Right kidney (tissue), 1 donor: ENCODE measurements at regions not wholly inside any gene's neighbourhood (a gene's known extent, or its start where the extent isn't known, plus 50 kb on each side); places are given as distances from the start of the nearest gene placed in this dataset.
"Not testable (repeated sequence)": the region's sequence is repeated elsewhere in the genome, so short reads cannot be mapped to it uniquely, and the experiment has no call there.

Experiments used
- DNase-seq: peaks from one replicate; pipeline ENCODE4 v3.0.0-alpha.2; 2016

GRCh38 chr10:117601716-117602115, 59.2 kb downstream of the EMX2 start:
- DNase-seq, result no peak

- no peak for DNase-seq
Measured at GRCh38 chr10:117603081-117603480, 60.5 kb downstream of the EMX2 start.

DNA sequence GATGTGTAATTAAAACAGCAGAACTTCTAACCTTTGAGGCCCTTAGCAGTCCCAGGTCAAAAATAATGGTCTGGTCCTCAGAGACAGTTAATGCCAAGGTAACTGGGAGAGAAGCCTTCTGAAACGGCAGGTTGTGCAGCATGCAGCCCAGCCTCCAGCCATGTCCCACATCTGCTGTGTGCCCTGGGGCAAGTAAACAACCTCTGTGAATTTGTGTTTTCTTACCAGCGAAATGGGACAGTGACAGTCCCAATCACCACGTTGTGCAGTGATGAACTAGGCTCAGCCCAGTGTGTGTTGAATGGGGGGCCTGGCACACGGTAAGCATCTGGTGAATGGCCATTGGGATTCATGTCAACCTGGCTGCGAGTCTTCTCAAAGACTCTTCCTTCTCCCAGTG, 61.2 kb downstream of the EMX2 start:
- no peak for DNase-seq

DNA sequence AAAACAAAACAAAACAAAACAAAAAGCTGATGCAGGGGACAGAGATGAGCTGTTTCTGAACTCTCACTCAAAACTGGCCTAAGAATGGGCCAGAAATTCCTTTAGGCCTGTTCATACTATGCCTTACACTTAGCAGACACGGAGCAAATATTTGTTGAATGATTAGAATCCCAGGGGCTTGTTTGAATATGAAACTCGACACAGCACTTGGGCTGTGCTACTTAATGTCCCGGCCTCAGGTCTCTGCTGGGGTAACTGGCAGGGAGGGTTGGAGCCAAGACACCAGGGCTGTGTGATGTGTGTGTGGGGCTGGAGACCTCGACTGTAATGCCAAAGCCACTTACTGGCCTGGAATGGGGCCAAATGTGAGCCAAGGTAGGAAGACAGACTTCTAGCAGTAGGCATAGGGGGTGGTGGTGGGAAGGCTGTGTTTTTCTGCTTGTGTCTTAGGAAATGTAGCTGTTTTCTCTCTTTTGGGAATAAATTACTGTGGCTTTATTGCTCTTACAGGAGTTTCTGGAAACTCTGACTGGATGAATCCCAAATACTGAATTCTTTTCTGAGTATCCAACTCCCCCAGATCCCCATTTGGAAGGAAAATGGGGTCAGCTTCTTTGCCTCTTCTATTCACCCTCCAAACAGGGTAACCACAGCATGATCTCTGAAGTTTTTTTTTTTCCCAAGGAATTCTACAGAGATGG, 66.7 kb downstream of the EMX2 start:
- DNase-seq, result no peak

DNA sequence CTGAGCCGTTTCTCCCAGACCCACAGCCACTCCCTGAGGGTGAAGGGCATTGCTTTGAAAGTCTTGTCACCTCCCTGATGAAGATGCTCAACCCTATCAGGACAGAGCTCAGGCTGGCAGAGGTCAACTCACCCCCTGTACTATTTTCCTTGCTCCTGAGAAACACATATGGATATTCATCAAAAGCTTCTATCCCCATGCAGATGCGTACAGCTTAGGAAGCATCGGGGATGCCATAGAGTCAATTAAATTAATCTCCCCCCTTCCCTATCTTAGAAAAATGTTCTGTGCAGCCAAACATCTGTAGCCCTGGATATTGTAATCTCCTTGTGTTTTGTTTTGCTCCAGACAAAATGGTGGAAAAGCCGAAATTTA, 67.2 kb downstream of the EMX2 start:
- no peak for DNase-seq

DNA sequence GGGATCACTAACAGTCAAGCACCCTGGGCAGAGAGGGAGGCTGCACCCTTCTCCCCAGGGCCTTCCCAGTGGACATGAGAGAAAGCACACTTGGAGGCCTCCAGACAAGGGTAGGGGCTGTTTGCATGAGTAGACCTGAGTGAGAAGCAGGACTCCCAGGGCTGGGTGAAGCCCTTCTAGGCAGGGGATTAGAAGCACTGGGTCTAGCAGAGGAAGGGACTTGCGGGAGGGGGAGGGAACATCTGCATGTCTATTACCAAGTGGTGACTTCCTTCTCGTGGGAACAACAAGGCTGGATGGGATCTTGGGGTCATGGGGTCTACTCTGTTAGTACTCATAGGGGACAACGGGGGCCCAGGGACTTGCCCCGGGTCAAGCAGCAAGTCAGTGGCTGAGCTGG, 67.8 kb downstream of the EMX2 start:
- DNase-seq, result no peak

DNA sequence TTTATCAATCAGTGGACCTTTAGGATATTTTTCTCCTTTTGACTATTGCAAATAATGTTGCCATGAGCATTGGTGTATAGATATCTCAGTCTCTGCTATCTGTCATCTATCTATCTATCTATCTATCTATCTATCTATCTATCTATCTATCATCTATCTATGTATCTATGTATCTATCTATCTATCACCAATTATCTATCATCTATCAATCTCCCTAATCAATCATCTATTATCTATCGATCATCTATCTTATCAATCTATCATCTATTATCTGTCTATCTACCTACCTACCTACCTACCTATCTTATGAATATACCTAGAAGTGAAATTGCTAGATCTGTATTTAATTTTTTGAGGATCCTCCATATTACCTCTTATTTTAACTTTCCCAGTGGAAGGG, 69.6 kb downstream of the EMX2 start:
- DNase-seq, result no peak

DNA sequence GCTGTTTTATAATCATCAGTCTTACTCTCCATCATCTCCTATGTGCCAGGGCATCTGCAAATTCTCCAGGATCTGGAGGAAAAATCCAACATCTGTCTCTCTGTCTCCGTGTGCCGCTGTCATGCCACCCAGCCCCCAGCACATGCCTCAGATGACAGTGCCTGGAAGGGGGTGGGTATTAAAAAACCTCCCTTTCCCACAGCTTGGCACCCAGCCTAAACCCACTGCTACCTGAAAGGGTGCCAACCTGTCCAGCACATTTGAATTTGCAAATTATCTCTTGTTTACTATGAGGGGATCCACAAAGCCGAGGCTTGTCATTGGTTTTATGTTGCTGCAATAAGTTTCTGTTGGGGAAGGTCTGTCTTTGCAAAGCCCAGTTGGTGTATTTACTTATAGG, 73.1 kb downstream of the EMX2 start:
- DNase-seq, result no peak

DNA sequence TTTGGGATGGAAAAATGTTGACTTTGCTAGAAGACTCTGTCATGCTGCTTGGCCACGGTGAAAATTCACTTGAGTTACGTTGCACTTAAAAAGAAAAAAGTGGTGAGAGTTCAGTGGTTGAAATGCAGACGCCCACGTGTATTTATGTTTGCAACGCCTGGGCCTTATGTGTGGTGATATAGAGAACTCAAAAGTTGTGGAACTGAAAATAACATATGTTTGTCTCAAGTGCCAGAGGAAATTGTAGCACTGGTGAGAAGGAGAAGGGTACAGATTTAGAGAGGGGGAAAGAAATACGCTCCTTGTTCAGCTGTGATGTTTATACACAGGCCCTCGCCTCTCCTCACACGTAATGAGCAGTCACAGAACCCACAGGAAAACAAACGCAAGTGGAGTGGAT, 73.6 kb downstream of the EMX2 start:
- DNase-seq, result no peak

- no peak for DNase-seq
Measured at GRCh38 chr10:117617086-117617485, 74.5 kb downstream of the EMX2 start.

DNA sequence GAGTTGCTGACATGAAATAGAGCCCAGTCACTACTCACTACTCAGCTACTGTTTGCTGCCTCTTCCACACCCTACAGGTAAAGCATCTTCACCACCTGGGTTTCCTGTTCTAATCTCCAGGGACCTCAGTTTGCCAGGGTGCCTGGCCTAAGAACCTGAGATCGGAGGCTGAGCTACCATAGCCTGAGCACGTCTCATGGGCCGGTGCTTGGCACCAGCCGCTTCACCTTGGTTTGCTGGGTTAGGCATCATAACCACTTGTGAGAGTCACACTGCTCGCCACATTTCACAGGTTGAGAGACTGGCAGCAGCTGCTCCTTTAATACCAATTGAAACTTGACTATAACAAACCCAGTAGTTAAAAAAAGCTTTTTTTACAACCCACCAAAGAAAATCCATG, 75.1 kb downstream of the EMX2 start:
- DNase-seq, result no peak

DNA sequence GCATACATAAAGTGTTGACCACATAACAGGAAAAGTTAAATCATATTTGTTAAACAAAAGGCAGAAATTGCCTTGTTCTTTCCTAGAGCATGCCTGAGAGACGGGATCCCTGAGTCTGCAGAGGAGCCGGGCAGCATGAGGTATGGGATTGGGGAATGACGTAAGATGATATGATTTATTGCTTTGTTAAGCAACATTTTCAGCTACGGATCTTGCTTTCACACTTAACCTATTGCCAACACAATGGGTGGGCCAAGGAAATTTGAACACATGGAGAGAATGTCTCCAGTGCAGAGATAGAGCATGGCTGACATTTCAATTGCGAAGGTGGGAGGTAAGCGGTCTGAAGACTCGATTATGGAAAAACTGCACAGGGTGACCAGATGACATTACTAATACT, 76.7 kb downstream of the EMX2 start:
- DNase-seq, result no peak

DNA sequence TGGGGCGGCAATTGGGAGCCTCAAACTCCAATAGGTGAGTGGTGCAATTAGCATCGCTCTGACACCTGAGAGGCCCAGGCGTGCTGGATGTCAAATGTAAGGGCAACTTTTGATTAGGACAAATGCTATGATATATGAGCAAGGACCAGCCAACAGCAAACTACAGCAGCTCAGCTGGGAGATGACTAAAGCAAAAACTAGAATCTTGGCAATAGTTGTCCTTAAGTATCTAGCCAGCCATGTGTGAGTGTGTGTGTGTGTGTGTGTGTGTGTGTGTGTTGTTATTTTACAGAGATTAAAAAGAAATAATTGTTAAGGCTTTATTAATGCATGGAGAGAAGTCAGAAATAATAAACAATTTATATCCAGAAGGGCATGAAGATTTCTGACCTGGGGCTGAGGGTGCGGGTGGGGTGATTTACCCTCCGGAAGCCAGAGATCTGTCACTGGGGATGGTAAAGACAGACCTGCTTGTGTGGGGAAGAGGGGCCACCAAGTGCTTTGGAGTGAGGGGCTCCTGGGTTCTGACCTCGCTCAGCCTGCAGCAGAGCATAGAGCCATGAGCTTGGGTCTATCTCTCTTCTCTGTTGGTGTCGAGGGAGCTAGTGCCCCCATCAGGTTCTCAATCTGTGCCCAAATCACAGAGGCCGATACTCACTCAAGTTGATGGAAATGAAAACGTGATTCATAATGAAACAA, 77.3 kb downstream of the EMX2 start:
- DNase-seq, result no peak

DNA sequence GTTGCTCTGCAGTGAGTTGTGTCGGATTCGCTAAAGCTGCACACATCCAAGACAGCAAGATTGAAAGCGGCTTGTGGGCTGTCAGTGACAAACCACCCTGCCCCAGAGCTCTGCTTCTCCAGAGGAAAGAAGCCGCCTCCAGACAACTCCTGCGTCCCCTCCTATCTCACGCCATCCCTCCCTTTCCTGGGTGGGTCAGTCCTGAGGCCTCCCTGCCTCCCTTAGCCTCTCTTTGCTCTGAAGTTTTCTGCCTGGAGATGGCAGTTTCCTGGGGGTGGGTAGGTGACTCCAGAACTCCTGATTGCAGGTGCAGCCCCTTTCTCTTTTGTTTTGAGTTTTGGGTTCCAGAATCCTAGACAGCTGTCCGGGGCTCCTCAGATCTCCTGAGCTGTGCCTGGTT, 78.7 kb downstream of the EMX2 start:
- no peak for DNase-seq

DNA sequence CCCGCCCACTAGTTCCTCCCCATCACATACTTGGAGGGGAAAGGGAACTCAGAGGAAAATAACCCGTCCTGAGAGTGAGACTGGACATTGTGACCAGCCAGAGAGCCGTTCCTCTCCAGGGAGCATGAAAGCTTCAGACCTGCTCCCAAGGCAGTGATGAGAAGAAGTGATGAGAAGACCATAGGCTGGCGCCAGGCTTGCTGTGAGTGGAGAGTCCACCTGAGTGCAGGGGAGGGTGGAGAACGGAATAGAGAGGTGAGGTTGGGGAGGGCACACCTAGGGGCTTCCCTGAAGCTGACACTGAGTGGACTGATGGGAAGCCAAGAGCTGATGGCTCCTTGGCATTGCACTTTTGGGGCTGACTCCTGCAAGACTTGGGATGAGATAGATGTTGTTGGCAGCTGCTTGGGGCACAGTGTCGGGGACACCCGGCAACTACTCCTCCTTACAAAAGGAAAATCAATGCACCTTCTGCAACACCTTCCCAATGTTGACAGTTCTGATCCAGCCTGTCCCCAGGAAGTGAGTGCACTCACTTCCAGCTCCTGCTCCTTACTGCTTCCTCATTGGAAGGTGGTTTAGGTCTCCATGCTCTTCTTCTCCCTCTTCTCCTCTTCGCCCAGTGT, 79.4 kb downstream of the EMX2 start:
- DNase-seq, result no peak

- no peak for DNase-seq
Measured at GRCh38 chr10:117622471-117623184, 80.1 kb downstream of the EMX2 start.

GRCh38 chr10:117626228-117626627, 83.7 kb downstream of the EMX2 start:
- DNase-seq, result no peak

- no peak for DNase-seq
Measured at GRCh38 chr10:117627561-117627960, 85.0 kb downstream of the EMX2 start.

DNA sequence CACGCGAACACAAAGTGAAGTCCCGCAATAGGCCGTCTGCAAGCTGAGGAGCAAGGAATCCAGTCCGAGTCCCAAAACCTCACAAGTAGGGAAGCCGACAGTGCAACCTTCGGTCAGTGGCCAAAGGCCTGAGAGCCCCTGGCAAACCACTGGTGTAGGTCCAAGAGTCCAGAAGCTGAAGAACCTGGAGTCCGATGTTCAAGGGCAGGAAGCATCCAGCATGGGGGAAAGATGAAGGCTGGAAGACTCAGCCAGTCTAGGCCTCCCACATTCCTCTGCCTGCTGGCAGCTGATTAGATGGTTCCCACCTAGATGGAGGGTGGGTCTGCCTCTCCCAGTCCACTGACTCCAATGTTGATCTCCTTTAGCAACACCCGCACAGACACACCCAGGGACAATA, 87.2 kb downstream of the EMX2 start:
- DNase-seq, result not testable (repeated sequence)

- no peak for DNase-seq
Measured at GRCh38 chr10:117631276-117632145, 89.0 kb downstream of the EMX2 start.

DNA sequence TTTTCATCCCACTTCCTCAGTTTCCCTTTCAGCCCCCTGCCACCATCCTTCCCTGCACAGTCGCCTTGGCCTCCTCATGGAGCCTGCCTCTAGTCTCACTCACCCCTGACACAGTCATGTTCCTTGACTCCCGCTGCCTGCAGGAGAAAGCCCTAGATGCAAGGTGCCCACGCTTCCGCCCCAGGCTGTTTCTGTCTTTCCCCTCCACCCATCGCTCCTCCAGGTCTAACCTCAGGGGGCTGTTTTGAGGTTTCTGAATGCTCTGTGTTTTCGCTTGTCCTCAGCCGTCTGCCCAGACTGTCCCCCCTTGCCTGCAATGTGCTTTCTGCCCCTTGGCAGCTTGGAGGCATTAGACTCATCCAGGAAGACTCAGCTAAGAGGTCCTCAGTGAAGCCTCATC, 89.9 kb downstream of the EMX2 start:
- no peak for DNase-seq

- DNase-seq, result no peak
Measured at GRCh38 chr10:117635826-117636225, 93.3 kb downstream of the EMX2 start.
